ENCODE measurements at regions not wholly inside any gene's neighbourhood (a gene's known extent, or its start where the extent isn't known, plus 50 kb on each side); places are given as distances from the start of the nearest gene placed in this dataset.
A peak's percentile ranks its signal among the peaks of the same experiment; 100 is the strongest.

- no peak for DNase-seq (ENCODE audit: low read depth)
- no peak overlapping the region for H3K4me3 ChIP-seq (ENCODE audit: control insufficient read depth, low read depth, low read length)
- no peak for TF ChIP-seq CTCF (conservative IDR thresholded peaks at IDR 0.05; ENCODE audit: control insufficient read depth, insufficient read depth, low read depth, low read length)
Measured at GRCh38 chr3:177946048-177946447, 590.2 kb upstream of the KCNMB2 start.

- DNase-seq (ENCODE audit: low read depth): no peak
- no peak overlapping the region for H3K4me3 ChIP-seq (ENCODE audit: control insufficient read depth, low read depth, low read length)
- no peak for TF ChIP-seq CTCF (conservative IDR thresholded peaks at IDR 0.05; ENCODE audit: control insufficient read depth, insufficient read depth, low read depth, low read length)
Measured at GRCh38 chr3:177946497-177946896, 589.7 kb upstream of the KCNMB2 start.

- peak; percentile 79 for DNase-seq (ENCODE audit: low read depth)
- no peak for TF ChIP-seq CTCF (conservative IDR thresholded peaks at IDR 0.05; ENCODE audit: control insufficient read depth, insufficient read depth, low read depth, low read length)
Measured at GRCh38 chr3:177946936-177947335, 589.3 kb upstream of the KCNMB2 start.

GRCh38 chr3:177947901-177948300 is 588.3 kb upstream of the KCNMB2 start:
- TF ChIP-seq CTCF (conservative IDR thresholded peaks at IDR 0.05; ENCODE audit: control insufficient read depth, insufficient read depth, low read depth, low read length): no peak
- DNase-seq (ENCODE audit: low read depth): no peak
- no peak overlapping the region for H3K4me3 ChIP-seq (ENCODE audit: control insufficient read depth, low read depth, low read length)

More at GRCh38 chr3:177946936-177947335, 589.3 kb upstream of the KCNMB2 start:
- H3K4me3 ChIP-seq (ENCODE audit: control insufficient read depth, low read depth, low read length): no peak overlapping the region

- DNase-seq (ENCODE audit: low read depth): no peak
- no peak for TF ChIP-seq CTCF (conservative IDR thresholded peaks at IDR 0.05; ENCODE audit: control insufficient read depth, insufficient read depth, low read depth, low read length)
- no peak overlapping the region for H3K4me3 ChIP-seq (ENCODE audit: control insufficient read depth, low read depth, low read length)
Measured at GRCh38 chr3:177948716-177949425, 587.4 kb upstream of the KCNMB2 start.

GRCh38 chr3:177959188-177959587 is 577.0 kb upstream of the KCNMB2 start:
- no peak for TF ChIP-seq CTCF (conservative IDR thresholded peaks at IDR 0.05; ENCODE audit: control insufficient read depth, insufficient read depth, low read depth, low read length)
- no peak for DNase-seq (ENCODE audit: low read depth)
- no peak overlapping the region for H3K4me3 ChIP-seq (ENCODE audit: control insufficient read depth, low read depth, low read length)
